Prostate gland (tissue), 2 donors: ENCODE measurements at regions not wholly inside any gene's neighbourhood (a gene's known extent, or its start where the extent isn't known, plus 50 kb on each side); places are given as distances from the start of the nearest gene placed in this dataset.

Source experiments
- POLR2A ChIP-seq: fragments of 450-650 bp; IDR thresholded peaks from one replicate; pipeline ENCODE4 v1.6.1; 2016; ENCODE audit warnings: antibody characterized with exemption, mild to moderate bottlenecking
- TF ChIP-seq, protein P1 (sequence below), 4 experiments: fragments of 200-600 bp in 2 of 4; fragments of 450-650 bp in 2 of 4; sonication (generic) in 2 of 4; IDR thresholded peaks; 1 replicate in 3 of 4; 2 replicates in 1 of 4; pipeline ENCODE4 v1.5.1; 2016 to 2019; ENCODE audit warnings: antibody characterized with exemption in 4 of 4, mild to moderate bottlenecking in 2 of 4, moderate library complexity in 2 of 4

DNA sequence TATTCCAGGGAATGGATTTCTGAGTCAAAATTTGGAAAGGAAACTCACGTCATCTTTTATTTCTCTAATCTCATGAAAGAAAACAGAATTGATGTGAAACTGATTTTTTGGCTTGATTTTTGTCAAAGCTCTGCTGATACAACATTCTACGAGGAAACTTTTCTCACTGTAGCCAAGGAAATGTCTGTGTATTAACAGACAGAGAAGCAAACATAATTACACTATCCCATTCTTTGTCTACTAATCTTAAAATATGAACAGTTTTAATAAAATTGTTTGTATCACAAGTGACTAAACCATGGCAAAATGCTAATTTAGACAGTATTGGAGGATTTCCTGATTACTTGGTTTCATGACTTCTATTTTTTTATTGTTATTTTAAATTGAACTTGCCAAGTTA lies 1437.0 kb downstream of the OTOL1 start:
- TF ChIP-seq, protein P1, sequence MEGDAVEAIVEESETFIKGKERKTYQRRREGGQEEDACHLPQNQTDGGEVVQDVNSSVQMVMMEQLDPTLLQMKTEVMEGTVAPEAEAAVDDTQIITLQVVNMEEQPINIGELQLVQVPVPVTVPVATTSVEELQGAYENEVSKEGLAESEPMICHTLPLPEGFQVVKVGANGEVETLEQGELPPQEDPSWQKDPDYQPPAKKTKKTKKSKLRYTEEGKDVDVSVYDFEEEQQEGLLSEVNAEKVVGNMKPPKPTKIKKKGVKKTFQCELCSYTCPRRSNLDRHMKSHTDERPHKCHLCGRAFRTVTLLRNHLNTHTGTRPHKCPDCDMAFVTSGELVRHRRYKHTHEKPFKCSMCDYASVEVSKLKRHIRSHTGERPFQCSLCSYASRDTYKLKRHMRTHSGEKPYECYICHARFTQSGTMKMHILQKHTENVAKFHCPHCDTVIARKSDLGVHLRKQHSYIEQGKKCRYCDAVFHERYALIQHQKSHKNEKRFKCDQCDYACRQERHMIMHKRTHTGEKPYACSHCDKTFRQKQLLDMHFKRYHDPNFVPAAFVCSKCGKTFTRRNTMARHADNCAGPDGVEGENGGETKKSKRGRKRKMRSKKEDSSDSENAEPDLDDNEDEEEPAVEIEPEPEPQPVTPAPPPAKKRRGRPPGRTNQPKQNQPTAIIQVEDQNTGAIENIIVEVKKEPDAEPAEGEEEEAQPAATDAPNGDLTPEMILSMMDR (IDR thresholded peaks at IDR 0.05), result no peak
- TF ChIP-seq POLR2A, result no peak
